Astrocyte (in vitro differentiated cells and primary cell): ENCODE measurements at regions not wholly inside any gene's neighbourhood (a gene's known extent, or its start where the extent isn't known, plus 50 kb on each side); places are given as distances from the start of the nearest gene placed in this dataset.

Source experiments
- EZH2 ChIP-seq: IDR thresholded peaks from 2 replicates; pipeline ENCODE4 v1.6.1; 2012; ENCODE audit warnings: mild to moderate bottlenecking, low read length, inconsistent platforms; ENCODE audit not compliant: insufficient read depth
- TF ChIP-seq, protein P1 (sequence below): IDR thresholded peaks from 2 replicates; pipeline ENCODE4 v1.5.1; 2011; ENCODE audit warnings: low read depth, mild to moderate bottlenecking, inconsistent platforms, low read length, moderate library complexity; ENCODE audit not compliant: insufficient read depth

DNA sequence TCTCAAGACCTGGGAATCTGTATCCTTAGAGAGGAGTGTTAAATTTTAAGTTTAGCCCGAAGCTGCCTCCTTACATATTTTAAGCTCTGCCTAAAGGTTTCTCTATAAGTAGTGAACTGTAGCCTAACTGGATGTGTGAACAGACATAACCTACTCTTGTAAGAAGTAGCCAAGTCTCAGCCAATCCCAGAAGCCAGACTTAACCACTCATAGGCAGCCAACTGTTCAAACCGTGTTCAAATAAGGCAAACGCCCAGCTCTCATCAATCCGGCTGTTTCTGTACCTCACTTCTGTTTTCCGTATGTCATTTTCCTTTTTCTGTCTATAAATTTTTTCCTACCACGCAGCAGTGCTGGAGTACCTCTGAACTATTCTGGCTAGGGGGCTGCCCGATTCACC lies 58.7 kb upstream of the HRH2 start:
- TF ChIP-seq, protein P1, sequence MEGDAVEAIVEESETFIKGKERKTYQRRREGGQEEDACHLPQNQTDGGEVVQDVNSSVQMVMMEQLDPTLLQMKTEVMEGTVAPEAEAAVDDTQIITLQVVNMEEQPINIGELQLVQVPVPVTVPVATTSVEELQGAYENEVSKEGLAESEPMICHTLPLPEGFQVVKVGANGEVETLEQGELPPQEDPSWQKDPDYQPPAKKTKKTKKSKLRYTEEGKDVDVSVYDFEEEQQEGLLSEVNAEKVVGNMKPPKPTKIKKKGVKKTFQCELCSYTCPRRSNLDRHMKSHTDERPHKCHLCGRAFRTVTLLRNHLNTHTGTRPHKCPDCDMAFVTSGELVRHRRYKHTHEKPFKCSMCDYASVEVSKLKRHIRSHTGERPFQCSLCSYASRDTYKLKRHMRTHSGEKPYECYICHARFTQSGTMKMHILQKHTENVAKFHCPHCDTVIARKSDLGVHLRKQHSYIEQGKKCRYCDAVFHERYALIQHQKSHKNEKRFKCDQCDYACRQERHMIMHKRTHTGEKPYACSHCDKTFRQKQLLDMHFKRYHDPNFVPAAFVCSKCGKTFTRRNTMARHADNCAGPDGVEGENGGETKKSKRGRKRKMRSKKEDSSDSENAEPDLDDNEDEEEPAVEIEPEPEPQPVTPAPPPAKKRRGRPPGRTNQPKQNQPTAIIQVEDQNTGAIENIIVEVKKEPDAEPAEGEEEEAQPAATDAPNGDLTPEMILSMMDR = no peak
- TF ChIP-seq EZH2 = no peak
